HG03280 (cell line): ENCODE measurements at regions not wholly inside any gene's neighbourhood (a gene's known extent, or its start where the extent isn't known, plus 50 kb on each side); places are given as distances from the start of the nearest gene placed in this dataset.

ENCODE experiments used
- ATAC-seq: cut with Tn5 transposase; IDR thresholded peaks from one replicate; pipeline ENCODE4 v1.9.1; 2021; ENCODE audit warnings: mild to moderate bottlenecking, moderate library complexity; ENCODE audit not compliant: unreplicated experiment

- no peak for ATAC-seq
These were observed 1200.8 kb upstream of the GYPC start for GRCh38 chr2:125455110-125455509.

GRCh38 chr2:125456693-125457363 lies 1199.1 kb upstream of the GYPC start:
- no peak for ATAC-seq

- no peak for ATAC-seq
These were observed 1184.0 kb upstream of the GYPC start for GRCh38 chr2:125471963-125472362.

GRCh38 chr2:125479143-125479636 lies 1176.8 kb upstream of the GYPC start:
- no peak for ATAC-seq

- ATAC-seq, result no peak
These were observed 1165.7 kb upstream of the GYPC start for GRCh38 chr2:125490308-125490707.

DNA sequence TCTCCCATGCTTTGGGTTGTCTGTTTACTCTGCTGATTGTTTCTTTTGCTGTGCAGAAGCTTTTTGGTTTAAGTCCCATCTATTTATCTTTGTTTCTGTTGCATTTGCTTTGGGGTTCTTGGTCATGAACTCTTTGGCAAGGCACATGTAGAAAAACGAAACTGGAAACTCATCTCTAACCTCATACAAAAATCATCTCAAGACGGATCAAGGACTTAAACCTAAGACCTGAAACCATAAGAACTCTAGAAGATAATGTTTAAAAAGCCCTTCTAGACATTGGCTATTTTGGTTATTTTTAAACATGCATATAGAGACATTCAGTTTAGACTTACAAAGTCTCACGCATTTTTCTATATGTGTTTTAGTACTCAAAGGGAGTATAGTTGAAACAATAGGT lies 1164.3 kb upstream of the GYPC start:
- no peak for ATAC-seq

GRCh38 chr2:125512313-125512712 lies 1143.6 kb upstream of the GYPC start:
- ATAC-seq, result no peak

DNA sequence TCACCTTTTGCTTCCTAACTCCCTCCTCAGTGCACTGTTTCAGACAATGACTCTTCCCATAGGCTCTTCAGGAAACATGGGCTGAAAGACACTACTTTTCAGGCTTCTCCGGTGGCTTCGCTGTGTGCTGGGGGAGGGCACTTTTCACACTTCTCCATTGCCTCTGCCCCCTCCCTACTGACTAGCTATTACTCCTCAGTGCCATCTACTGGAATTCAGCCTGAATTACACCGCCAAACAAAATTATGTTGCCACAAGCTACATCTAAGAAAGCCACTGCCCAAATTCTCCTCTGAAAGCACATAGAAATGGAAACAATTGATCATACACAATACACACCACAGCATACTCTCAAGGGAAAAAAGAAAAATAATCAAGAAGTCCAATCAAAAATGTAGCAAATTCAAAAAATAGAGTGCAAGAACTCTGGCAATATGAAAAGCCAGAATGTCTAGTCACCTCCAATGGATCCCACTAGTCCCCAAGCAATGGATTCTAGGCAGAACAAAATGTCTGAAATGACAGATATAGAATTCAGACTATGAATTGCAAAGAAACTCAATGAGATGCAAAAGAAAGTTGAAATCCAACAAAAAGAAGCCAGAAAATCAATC lies 1139.4 kb upstream of the GYPC start:
- no peak for ATAC-seq

DNA sequence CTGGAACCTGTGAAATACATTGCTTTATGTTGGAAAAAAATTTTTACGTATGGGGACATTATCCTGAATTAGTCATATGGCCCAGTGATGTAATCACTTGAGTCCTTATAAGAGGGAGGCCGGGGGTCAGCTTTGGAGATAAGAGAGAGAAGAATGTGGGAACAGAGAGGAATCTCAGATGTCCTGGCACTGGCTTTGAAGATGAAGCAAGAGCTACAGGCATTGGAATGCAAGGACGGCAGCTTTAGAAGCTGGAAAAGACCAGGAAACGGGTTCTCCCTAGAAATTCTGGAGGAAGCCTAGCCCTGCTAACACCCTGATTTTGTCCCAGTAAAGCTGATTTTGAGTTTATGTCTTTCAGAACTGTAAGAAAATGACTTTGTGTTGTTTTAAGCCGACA lies 1129.9 kb upstream of the GYPC start:
- no peak for ATAC-seq

- ATAC-seq, result no peak
These were observed 1120.9 kb upstream of the GYPC start for GRCh38 chr2:125535089-125535488.

DNA sequence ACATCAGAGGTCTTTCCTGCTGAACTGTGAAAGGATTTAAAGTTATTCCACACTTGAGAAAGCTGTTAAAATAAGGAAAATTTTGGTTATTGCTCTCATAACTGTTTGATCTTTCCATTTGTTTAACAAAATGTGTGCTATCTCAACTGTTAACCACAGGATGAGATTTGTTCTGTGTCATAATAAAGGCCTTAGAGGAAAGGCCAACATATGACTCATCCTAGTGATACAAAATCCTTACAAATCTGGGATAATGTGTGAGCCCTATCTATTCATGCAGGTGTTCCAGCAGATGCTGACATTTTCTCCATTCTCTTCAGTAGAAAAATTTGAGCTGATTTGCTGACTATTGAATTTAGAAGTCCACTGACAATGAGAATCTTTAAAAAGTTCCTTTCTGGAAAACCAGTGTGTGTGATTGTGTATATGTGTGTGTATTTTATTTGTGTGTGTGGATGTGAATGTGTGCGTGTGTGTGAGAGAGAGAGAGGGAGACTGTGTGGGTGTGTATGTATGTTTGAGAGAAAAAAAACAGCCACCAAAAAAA lies 1111.9 kb upstream of the GYPC start:
- ATAC-seq, result no peak

GRCh38 chr2:125553768-125554167 lies 1102.2 kb upstream of the GYPC start:
- no peak for ATAC-seq

- ATAC-seq, result no peak
These were observed 1101.0 kb upstream of the GYPC start for GRCh38 chr2:125554956-125555355.

DNA sequence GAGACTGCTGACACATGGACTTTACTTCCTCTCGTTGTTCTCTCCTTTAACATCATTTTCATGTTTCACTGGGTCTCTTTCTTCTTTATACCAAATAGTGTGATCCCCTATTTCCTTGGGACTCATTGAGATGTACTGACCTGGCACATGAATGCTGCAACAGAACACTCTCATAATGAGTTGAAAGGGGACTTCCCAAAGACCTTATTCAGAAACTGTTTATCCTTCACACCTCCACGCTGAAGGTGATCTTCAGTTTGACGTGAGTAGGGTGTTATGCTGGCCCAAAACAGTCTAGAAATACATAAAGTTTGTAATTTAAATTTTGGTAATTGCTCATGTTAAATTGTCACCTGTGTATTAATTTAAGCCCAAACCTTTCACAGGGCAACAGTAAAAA lies 1096.8 kb upstream of the GYPC start:
- no peak for ATAC-seq

GRCh38 chr2:125560855-125561254 lies 1095.1 kb upstream of the GYPC start:
- no peak for ATAC-seq

GRCh38 chr2:125561302-125561701 lies 1094.7 kb upstream of the GYPC start:
- no peak for ATAC-seq

- ATAC-seq, result no peak
These were observed 1093.0 kb upstream of the GYPC start for GRCh38 chr2:125562924-125563323.

DNA sequence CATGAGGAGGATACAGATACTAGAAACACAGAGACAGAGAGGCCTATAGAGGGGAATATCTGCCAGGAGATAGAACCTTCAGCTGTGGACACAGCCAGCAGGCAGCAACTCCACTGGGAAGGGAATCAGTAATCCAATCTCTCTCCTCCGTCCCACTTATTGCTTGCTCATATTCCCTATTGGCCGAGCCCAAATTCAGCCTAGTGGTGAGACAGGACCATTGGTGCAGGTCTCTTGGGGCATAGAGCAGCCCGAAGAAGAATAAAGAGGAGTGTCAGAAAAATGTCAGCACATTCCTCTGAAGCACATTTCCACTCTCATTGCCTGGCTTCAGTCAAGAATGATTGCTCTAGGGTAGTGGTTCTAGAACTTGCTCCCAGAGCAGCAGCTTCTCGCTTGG lies 1091.5 kb upstream of the GYPC start:
- no peak for ATAC-seq

DNA sequence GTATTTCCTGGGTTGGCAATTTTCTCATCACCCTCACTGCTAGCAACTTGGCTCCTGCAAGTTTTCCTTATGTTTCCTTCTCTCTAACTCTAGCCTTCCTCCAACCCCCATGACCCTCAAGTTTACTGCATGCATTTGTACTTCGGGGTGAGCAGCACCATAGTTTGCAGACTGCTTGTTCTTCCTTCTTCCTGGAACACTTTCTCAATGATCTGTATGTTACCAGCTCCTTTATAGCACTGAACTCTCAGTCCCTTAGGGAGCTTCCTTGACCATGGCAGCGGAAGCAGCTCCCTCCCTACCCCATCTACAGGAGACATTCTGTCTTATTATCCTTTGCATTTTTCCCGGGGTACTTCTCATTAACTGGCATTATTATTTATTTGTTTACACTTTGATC lies 1089.5 kb upstream of the GYPC start:
- no peak for ATAC-seq

DNA sequence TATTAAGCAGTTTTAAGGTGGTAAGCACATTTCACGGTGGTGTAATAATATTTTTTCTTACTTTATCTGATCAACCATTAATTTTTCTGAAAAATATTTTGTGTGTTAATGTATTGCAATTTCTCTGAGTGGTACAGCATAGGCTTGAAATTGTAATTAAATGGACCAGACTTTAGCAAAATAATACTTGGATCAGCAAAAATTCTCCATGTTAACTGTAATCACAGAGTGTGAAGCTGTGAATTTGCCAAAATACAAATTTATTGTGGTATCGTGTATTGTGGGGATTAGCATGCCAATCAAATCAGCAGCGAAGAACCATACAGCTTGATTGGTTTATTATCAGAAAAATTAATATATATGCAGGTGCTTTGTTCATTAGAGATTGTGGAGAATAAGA lies 1088.9 kb upstream of the GYPC start:
- no peak for ATAC-seq

- ATAC-seq, result no peak
These were observed 1083.3 kb upstream of the GYPC start for GRCh38 chr2:125572660-125573059.

DNA sequence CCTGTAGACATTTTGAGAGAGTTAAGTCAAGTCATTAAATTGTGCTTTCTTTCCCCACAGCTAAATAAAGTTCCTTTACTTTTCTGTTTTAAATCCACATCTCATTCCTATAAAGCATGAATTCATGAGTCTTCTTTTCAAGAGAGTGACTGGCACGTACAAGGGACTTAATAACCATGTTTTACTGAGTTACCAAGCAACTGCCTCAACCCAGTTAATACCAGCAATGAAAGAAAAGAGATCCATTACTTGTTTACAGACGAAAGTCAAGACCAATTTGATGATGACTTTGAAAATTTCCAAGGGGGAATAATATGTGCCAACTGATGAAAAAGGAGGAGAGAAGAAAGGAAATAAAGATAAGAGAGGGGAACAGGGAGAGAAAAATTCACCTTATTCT lies 1082.5 kb upstream of the GYPC start:
- no peak for ATAC-seq

DNA sequence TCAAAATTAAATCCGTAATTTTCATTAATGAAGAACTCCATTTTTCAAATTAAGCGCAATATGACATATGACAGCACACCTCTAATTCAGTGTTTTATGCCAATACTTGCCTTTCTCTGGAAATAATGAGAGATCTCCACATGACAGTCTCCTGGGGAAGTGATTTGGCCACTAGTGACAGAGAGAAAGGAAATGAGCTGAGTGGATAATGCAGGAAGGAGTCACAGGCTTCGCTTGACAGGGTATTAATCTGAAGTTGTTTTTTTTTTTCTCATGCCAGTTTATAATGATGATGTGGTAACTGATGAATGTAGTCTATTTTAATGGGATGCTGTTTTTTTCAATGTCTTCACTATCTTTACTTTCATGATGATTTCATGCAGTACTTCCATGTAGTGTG lies 1079.4 kb upstream of the GYPC start:
- ATAC-seq, result no peak
